ENCODE measurements at regions not wholly inside any gene's neighbourhood (a gene's known extent, or its start where the extent isn't known, plus 50 kb on each side); places are given as distances from the start of the nearest gene placed in this dataset.
"Not testable (repeated sequence)": the region's sequence is repeated elsewhere in the genome, so short reads cannot be mapped to it uniquely, and the experiment has no call there.

- DNase-seq = no peak
Observed at GRCh38 chr12:83506841-83507240, 820.1 kb downstream of the TMTC2 start.

GRCh38 chr12:83505586-83505985 lies 818.9 kb downstream of the TMTC2 start:
- DNase-seq = no peak

GRCh38 chr12:83499894-83500293 lies 813.2 kb downstream of the TMTC2 start:
- DNase-seq = not testable (repeated sequence)

- DNase-seq = no peak
Observed at GRCh38 chr12:83477696-83478095, 791.0 kb downstream of the TMTC2 start.

- no peak for DNase-seq
Observed at GRCh38 chr12:83476695-83477690, 790.3 kb downstream of the TMTC2 start.

- no peak for DNase-seq
Observed at GRCh38 chr12:83476006-83476405, 789.3 kb downstream of the TMTC2 start.

- no peak for DNase-seq
Observed at GRCh38 chr12:83474369-83474768, 787.7 kb downstream of the TMTC2 start.

GRCh38 chr12:83473408-83474095 lies 786.8 kb downstream of the TMTC2 start:
- DNase-seq = no peak

- no peak for DNase-seq
Observed at GRCh38 chr12:83472772-83473171, 786.1 kb downstream of the TMTC2 start.

GRCh38 chr12:83472350-83472749 lies 785.6 kb downstream of the TMTC2 start:
- no peak for DNase-seq

- DNase-seq = no peak
Observed at GRCh38 chr12:83471341-83471740, 784.6 kb downstream of the TMTC2 start.

- no peak for DNase-seq
Observed at GRCh38 chr12:83470749-83471148, 784.0 kb downstream of the TMTC2 start.

GRCh38 chr12:83468988-83469908 lies 782.5 kb downstream of the TMTC2 start:
- DNase-seq = no peak

- no peak for DNase-seq
Observed at GRCh38 chr12:83465632-83466031, 778.9 kb downstream of the TMTC2 start.

GRCh38 chr12:83462419-83462818 lies 775.7 kb downstream of the TMTC2 start:
- DNase-seq = no peak

GRCh38 chr12:83461336-83461935 lies 774.7 kb downstream of the TMTC2 start:
- DNase-seq = no peak

- no peak for DNase-seq
Observed at GRCh38 chr12:83451189-83451588, 764.5 kb downstream of the TMTC2 start.

GRCh38 chr12:83434600-83434999 lies 747.9 kb downstream of the TMTC2 start:
- no peak for DNase-seq

- no peak for DNase-seq
Observed at GRCh38 chr12:83432176-83432719, 745.5 kb downstream of the TMTC2 start.

- not testable (repeated sequence) for DNase-seq
Observed at GRCh38 chr12:83427586-83428136, 741.0 kb downstream of the TMTC2 start.

- DNase-seq = no peak
Observed at GRCh38 chr12:83414981-83415380, 728.3 kb downstream of the TMTC2 start.

GRCh38 chr12:83408851-83409250 lies 722.1 kb downstream of the TMTC2 start:
- DNase-seq = no peak

All from NCI-H2107 (cell line).